CD14-positive monocyte (primary cell): ENCODE measurements at regions not wholly inside any gene's neighbourhood (a gene's known extent, or its start where the extent isn't known, plus 50 kb on each side); places are given as distances from the start of the nearest gene placed in this dataset.

Experiments
- DNase-seq, 3 donors: peaks; one replicate each; pipeline ENCODE4 v3.0.0-alpha.2; 2011 to 2022
- H2AFZ ChIP-seq: 2 replicates; pipeline ENCODE4 v1.6.0; 2012; ENCODE audit warnings: mild to moderate bottlenecking, low read depth, low read length, inconsistent platforms; ENCODE audit not compliant: insufficient read depth, poor library complexity, severe bottlenecking
- H3K27ac ChIP-seq, 2 donors: 1 replicate in 1 of 2; 2 replicates in 1 of 2; pipeline ENCODE4 v1.5.1; 2012 to 2013; ENCODE audit warnings: low read length in 2 of 2, control low read depth in 1 of 2, inconsistent platforms in 1 of 2, low read depth in 1 of 2, mild to moderate bottlenecking in 1 of 2
- H3K27me3 ChIP-seq, 2 donors: one replicate each; pipeline versions ENCODE4 v1.6.0 to v1.6.1; 2011 to 2013; ENCODE audit warnings: low read length in 2 of 2; ENCODE audit not compliant: control insufficient read depth in 2 of 2, insufficient read depth in 2 of 2
- H3K36me3 ChIP-seq, 2 donors: replicated peaks in 1 of 2; 1 replicate in 1 of 2; 2 replicates in 1 of 2; pipeline versions ENCODE4 v1.5.1 to v1.6.1; 2012 to 2013; ENCODE audit warnings: low read length in 2 of 2, control low read depth in 1 of 2, inconsistent platforms in 1 of 2, mild to moderate bottlenecking in 1 of 2; ENCODE audit not compliant: insufficient read depth in 2 of 2, control insufficient read depth in 1 of 2
- H3K4me1 ChIP-seq, 2 donors: 1 replicate in 1 of 2; 2 replicates in 1 of 2; pipeline versions ENCODE4 v1.5.1 to v1.6.1; 2012 to 2013; ENCODE audit warnings: low read length in 2 of 2, control low read depth in 1 of 2, inconsistent platforms in 1 of 2, mild to moderate bottlenecking in 1 of 2, moderate library complexity in 1 of 2; ENCODE audit not compliant: insufficient read depth in 2 of 2, control insufficient read depth in 1 of 2
- H3K4me2 ChIP-seq: replicated peaks from 2 replicates; pipeline ENCODE3; 2012; ENCODE audit warnings: low read length, moderate library complexity, mild to moderate bottlenecking; ENCODE audit not compliant: poor library complexity, severe bottlenecking; ENCODE audit errors: extremely low read depth
- H3K4me3 ChIP-seq, 3 experiments: fragments of 200-600 bp in 1 of 3; sonication (generic) in 1 of 3; replicated peaks in 1 of 3; 1 replicate in 2 of 3; 2 replicates in 1 of 3; pipeline ENCODE4 v1.5.1; 2011 to 2013; ENCODE audit warnings: low read length in 3 of 3, mild to moderate bottlenecking in 3 of 3, control low read depth in 2 of 3, low read depth in 2 of 3, inconsistent platforms in 1 of 3, moderate library complexity in 1 of 3
- H3K79me2 ChIP-seq: 2 replicates; pipeline ENCODE4 v1.6.0; 2012; ENCODE audit warnings: mild to moderate bottlenecking, control low read depth, inconsistent platforms, low read length, moderate library complexity; ENCODE audit not compliant: insufficient read depth
- H3K9ac ChIP-seq: 2 replicates; pipeline ENCODE4 v1.6.0; 2017; ENCODE audit warnings: low read length, mild to moderate bottlenecking; ENCODE audit not compliant: insufficient read depth, poor library complexity, severe bottlenecking
- H3K9me3 ChIP-seq, 2 donors: replicated peaks in 1 of 2; 1 replicate in 1 of 2; 2 replicates in 1 of 2; pipeline versions ENCODE4 v1.5.1 to v1.6.1; 2012 to 2013; ENCODE audit warnings: low read length in 2 of 2, control low read depth in 1 of 2; ENCODE audit not compliant: control insufficient read depth in 1 of 2, insufficient read depth in 1 of 2
- H4K20me1 ChIP-seq: 2 replicates; pipeline ENCODE4 v1.6.0; 2012; ENCODE audit warnings: mild to moderate bottlenecking, low read length, control low read depth, moderate library complexity; ENCODE audit not compliant: insufficient read depth
- H3K27ac Mint-ChIP-seq, 7 donors: one replicate each; pipeline ENCODE4 v1.8.0; 2020; ENCODE audit warnings: mild to moderate bottlenecking in 7 of 7, mixed read lengths in 7 of 7, moderate library complexity in 6 of 7, inconsistent platforms in 2 of 7
- H3K27me3 Mint-ChIP-seq, 3 donors: one replicate each; pipeline ENCODE4 v1.8.0; 2021 to 2022; ENCODE audit warnings: low read depth in 3 of 3, mild to moderate bottlenecking in 3 of 3, mixed read lengths in 3 of 3, moderate library complexity in 3 of 3, inconsistent platforms in 1 of 3
- H3K36me3 Mint-ChIP-seq, 2 donors: one replicate each; pipeline ENCODE4 v1.8.0; 2020; ENCODE audit warnings: mixed read lengths in 2 of 2, inconsistent platforms in 1 of 2, mild to moderate bottlenecking in 1 of 2
- H3K4me1 Mint-ChIP-seq: one replicate; pipeline ENCODE4 v1.8.0; 2020; ENCODE audit warnings: mild to moderate bottlenecking, mixed read lengths
- H3K4me3 Mint-ChIP-seq, 2 donors: one replicate each; pipeline ENCODE4 v1.8.0; 2020; ENCODE audit warnings: mild to moderate bottlenecking in 2 of 2, mixed read lengths in 2 of 2, moderate library complexity in 1 of 2
- H3K9me3 Mint-ChIP-seq, 7 donors: one replicate each; pipeline ENCODE4 v1.8.0; 2020 to 2022; ENCODE audit warnings: mixed read lengths in 7 of 7, mild to moderate bottlenecking in 6 of 7, moderate library complexity in 6 of 7, inconsistent platforms in 2 of 7
- WGBS: methylation state at CpG from one replicate; pipeline ENCODE4 v1.1.5; 2013; ENCODE audit warnings: missing lambda C conversion rate; ENCODE audit not compliant: insufficient coverage; 5-methylcytosine and 5-hydroxymethylcytosine counted together
- intact Hi-C, 2 donors: fragments of 100-400 bp; cut with micrococcal nuclease; formaldehyde crosslinking; loops; one replicate each; pipeline versions ENCODE4 v1.15.0 to v1.15.1; 2023
- TF ChIP-seq, protein P1 (sequence below): fragments of 200-600 bp; IDR thresholded peaks from one replicate; pipeline ENCODE4 v1.8.0; 2022; ENCODE audit warnings: antibody characterized with exemption, mild to moderate bottlenecking

DNA sequence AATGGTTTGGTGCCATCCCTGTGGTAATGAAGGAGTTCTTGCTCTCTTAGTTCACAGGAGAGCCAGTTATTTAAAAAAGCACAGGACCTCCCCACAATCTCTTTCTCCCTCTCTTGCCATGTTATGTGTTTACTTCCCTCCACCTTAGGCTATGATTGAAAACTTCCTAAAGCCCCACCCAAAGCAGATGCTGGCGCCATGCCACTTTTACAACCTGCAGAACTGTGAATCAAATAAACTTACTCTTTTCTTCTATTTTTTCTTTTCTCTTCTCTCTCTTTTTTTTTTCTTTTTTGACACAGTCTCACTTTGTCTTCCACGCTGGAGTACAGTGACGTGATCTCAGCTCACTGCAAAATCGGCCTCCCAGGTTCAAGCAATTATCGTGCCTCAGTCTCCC, 508.4 kb upstream of the EPHA7 start:
- H3K4me3 Mint-ChIP-seq, result no peak overlapping the region
- no peak for DNase-seq
- Histone ChIP-seq H3K79me2 (no peaks in the 10 kb centered on the region), H3K27me3 (no peaks in the 10 kb centered on the region), H3K4me2 (no peak overlapping the region), H3K9ac (no peak overlapping the region), H3K36me3 (no peaks in the 10 kb centered on the region), H4K20me1 (no peaks in the 10 kb centered on the region), H3K4me1 (no peaks in the 10 kb centered on the region), H3K4me3 (no peak overlapping the region), H3K9me3 (no peaks in the 10 kb centered on the region), H2AFZ (no peak overlapping the region), H3K27ac (no peak overlapping the region)
- TF ChIP-seq, protein P1, sequence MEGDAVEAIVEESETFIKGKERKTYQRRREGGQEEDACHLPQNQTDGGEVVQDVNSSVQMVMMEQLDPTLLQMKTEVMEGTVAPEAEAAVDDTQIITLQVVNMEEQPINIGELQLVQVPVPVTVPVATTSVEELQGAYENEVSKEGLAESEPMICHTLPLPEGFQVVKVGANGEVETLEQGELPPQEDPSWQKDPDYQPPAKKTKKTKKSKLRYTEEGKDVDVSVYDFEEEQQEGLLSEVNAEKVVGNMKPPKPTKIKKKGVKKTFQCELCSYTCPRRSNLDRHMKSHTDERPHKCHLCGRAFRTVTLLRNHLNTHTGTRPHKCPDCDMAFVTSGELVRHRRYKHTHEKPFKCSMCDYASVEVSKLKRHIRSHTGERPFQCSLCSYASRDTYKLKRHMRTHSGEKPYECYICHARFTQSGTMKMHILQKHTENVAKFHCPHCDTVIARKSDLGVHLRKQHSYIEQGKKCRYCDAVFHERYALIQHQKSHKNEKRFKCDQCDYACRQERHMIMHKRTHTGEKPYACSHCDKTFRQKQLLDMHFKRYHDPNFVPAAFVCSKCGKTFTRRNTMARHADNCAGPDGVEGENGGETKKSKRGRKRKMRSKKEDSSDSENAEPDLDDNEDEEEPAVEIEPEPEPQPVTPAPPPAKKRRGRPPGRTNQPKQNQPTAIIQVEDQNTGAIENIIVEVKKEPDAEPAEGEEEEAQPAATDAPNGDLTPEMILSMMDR, result no peak
- intact Hi-C loops, result no loop called here
- peaks cover 0 to 3% (median 0%) of the 10 kb centered on the region in 7 donors for H3K9me3 Mint-ChIP-seq
- no peaks in the 10 kb centered on the region for H3K4me1 Mint-ChIP-seq
- H3K27me3 Mint-ChIP-seq, result no peaks in the 10 kb centered on the region
- H3K36me3 Mint-ChIP-seq, result no peaks in the 10 kb centered on the region
- no peak overlapping the region for H3K27ac Mint-ChIP-seq
- 92% methylated on average over 2 of the region's 5 CpGs for WGBS

DNA sequence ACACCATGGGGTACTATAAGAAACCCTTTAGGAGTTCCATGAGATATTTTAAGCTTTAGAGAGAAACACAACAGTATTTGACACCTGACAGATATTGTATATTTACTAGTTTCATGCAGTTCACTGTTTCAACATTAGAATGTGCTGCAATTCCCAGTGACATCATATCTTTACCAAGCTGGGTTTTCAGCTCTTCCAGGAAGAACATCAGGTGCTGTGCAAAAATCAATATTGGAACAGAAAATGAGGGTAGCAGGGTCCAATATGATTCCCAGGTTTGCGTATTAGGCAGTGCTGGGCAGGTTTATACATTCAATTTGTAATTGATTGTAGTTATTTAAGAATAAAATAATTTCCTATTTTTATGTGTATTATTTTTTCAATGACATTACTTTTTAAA, 500.0 kb upstream of the EPHA7 start:
- no peaks in the 10 kb centered on the region for H3K27me3 ChIP-seq
- H3K27me3 Mint-ChIP-seq, result no peaks in the 10 kb centered on the region

More for the DNA sequence above, 500.0 kb upstream of the EPHA7 start:
- no peaks in the 10 kb centered on the region for H3K4me1 Mint-ChIP-seq
- Histone ChIP-seq H3K36me3 (no peaks in the 10 kb centered on the region), H3K4me3 (no peak overlapping the region), H4K20me1 (no peaks in the 10 kb centered on the region), H3K9me3 (no peaks in the 10 kb centered on the region), H3K9ac (no peak overlapping the region), H3K4me2 (no peak overlapping the region), H3K79me2 (no peaks in the 10 kb centered on the region), H2AFZ (no peak overlapping the region), H3K4me1 (no peaks in the 10 kb centered on the region), H3K27ac (no peak overlapping the region)
- peaks cover 0 to 7% (median 0%) of the 10 kb centered on the region in 7 donors for H3K9me3 Mint-ChIP-seq
- H3K4me3 Mint-ChIP-seq, result no peak overlapping the region
- WGBS, result no CpG with 5 or more reads among the region's 1 CpG
- TF ChIP-seq, protein P1, result no peak
- no peak for DNase-seq
- H3K27ac Mint-ChIP-seq, result no peak overlapping the region
- intact Hi-C loops, result no loop called here
- no peaks in the 10 kb centered on the region for H3K36me3 Mint-ChIP-seq
